ENCODE measurements at regions not wholly inside any gene's neighbourhood (a gene's known extent, or its start where the extent isn't known, plus 50 kb on each side); places are given as distances from the start of the nearest gene placed in this dataset.

DNA sequence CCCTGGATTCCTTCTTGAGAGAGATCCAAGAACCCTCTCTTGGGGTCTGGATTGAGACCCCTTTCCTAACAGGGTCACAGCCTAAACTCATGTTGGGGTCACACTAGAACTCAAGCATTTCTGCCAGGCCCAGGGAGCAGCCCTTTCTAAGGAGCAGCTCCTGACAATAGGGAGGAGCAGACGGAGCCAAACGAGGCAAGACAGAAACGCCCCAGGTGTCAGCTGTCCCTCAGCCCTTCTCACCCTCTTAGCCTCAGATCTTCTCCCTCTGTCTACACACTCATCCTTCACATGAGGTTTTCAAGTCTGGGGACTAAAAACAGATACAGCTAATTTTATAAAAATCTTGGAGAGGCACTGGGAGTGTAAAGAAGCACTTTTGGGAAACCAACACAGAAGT lies 157.2 kb downstream of the SOCS6 start:
- no peak for DNase-seq

DNA sequence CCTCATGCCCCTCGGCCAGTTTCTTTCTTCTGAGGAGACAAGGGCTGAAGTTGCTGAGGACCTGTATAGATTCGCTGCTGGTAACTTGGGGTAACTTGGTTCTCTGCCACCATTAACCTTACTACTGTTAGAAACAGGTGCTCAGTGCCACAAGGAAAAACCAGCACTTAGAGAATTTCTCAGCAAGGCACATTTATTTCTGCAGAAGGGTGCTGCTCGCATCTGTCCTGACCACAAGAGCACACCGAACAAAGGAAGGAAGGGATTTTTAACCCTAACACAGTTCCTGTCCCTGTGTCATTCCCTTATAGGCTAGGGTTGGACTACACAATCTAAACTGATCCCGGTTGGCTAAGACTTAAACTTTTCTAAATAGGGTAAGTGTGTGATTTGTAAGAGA lies 154.1 kb downstream of the SOCS6 start:
- DNase-seq = no peak

DNA sequence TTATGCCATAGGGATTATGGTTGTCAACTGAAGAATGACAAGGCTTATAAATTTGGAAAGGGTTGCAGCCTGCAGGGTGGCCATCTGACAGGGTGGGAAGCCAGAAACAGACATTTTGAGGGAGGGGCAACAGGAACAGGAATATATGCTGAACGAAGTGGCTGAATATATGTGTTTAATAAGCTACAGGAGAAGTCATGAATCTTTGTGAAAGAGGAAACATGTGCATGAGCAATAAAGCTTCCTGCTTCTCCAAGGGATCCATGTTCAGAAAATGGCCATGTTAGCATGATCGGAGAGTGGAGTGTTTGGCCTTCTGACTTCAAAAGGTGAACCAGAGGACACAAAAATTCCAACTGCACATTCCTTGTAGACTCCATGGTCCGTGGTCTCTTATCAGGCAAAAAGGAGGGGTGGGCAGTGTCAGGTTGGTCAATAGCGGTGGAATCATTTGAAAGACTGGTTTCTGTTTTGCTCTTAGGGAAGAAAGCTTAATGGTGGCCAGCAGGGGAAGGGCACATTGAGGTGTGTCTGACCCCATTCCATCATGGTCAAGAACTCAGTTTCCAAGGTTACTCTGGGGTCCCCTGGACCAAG lies 144.1 kb downstream of the SOCS6 start:
- no peak for DNase-seq

DNA sequence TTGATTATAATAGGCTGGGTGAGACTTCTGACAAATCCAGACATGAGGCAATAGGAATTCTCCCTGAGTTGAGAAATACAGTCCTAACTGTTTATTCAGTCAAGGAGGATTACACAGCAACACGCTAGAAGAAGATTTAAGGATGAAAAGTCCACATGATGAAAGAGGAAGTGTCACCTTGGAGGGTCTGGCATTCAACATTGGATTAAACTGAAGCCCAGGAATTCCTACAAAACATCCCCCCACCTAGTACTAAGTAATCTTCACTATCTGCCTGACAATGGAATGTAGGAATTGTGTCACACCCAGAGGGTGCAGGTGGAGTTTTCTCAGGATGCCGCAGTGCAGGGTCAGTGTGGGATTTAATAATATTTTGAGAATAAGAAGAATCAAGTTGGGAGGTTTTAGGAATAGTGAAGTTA lies 142.4 kb downstream of the SOCS6 start:
- no peak for DNase-seq

DNA sequence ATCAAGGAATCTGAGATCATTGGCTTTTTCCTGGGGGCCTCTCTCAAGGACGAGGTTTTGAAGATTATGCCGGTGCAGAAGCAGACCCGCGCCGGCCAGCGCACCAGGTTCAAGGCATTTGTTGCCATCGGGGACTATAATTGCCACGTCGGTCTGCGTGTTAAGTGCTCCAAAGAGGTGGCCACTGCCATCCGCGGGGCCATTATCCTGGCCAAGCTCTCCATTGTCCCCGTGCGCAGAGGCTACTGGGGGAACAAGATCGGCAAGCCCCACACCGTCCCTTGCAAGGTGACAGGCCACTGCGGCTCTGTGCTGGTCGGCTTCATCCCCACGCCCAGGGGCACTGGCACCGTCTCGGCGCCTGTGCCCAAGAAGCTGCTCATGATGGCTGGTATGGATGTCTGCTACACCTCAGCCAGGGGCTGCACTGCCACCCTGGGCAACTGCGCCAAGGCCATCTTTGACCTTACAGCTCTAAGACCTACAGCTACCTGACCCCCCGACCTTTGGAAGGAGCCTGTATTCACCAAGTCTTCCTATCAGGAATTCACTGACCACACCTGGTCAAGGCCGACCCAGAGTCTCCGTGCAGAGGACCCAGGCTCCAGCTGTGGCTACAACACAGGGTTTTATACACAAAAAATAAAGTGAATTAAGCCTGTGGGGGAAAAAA lies 141.8 kb downstream of the SOCS6 start:
- DNase-seq = no peak

DNA sequence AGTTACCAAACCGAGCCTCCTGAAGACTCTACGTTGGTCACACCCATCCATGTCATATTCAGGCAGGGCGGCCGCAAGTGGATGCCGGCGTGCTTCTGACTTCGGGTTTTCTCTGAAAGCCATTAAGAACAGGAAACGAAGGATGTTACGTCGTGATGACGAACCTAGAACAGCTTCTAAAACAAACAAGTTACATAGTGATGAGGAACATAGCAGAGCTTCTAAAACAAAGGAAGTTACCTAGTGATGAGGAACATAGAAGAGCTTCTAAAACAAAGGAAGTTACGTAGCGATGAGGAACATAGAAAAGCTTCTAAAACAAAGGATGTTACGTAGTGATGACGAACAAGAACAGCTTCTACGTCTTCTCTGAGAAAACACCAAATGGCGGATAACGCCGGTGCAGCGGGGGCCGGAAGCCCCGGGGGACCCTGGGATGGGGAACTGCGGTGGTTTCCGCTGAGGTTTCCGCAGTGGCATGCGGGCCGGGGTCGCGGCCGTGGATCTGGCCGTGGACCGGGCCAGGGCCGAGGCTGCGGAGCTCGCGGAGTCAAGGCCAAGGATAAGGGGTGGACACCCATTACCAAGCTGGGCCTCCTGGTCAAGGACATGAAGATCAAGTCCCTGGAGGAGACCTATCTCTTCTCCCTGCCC lies 141.1 kb downstream of the SOCS6 start:
- no peak for DNase-seq

DNA sequence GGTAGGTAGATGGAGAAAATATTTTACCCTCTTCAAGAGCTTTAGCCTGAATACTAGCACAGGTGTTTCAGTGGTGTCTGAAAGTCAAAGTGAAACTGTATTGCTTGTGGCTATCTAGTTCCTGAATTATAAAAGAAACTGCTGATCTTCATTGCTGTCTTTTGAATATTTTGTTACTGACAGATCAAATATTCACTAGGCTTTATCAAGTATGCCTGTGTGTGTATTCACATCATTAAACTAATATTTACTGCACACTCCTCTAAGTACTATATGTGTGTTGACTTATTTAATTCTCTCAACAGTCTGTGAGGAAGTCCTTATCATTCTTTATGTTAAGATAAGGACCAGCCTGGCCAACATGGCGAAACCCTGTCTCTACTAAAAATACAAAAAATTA lies 139.6 kb downstream of the SOCS6 start:
- no peak for DNase-seq

DNA sequence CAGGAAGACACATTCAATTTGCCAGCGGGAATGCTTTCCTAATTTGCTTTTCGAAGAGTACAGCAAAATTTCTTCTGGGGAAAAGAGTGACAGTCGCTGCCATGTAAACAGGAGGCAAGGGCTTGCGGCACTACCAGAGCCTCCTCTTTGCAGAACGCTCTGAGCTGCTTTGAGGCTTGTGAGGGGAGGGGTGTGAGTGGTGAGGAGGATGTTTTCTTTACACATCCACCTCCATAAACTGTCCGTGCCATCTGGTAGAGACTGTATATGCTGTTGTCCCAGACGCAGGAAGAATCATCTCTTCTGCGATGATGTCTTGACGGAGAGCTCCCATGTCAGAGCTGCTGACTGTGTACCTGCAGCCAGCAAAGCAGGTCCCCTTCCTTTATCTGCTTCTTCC lies 138.0 kb downstream of the SOCS6 start:
- DNase-seq = no peak

DNA sequence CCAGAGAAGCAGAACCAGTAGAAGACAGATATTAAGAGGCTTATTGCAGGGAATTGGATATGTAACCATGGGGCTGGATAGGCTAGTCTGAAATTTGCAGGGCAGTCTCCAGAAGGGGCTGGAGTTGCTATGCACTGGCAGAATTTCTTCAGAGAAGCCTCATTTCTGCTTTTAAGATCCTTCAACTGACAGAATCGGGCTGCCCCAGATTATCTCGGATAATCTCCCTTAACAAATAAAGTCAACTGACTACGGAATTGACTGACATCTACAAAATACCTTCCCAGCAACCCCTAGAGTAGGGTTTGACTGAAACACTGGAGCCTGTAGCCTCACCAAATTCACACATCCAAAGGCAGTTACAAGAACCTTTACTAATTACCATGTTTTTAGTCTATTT lies 136.4 kb downstream of the SOCS6 start:
- no peak for DNase-seq

DNA sequence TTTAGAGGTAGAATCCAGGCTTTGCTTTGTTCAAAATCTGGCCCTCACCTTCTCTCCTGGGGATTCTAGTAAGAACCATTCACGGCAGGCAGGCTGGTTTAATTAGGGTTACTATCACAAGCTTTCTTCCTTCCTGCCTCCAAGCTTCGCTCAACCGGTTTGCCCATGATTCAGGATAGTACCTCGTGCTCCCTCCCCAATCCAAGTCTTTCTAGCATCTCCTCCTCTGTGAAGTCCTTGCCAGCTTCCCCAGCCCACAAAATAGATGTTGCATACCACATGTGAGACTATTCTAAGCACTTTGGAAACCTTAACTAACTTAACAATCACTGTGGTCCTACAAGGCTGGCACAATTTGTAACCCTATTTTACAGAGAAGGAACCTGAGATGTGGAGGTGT lies 135.1 kb downstream of the SOCS6 start:
- DNase-seq = no peak

DNA sequence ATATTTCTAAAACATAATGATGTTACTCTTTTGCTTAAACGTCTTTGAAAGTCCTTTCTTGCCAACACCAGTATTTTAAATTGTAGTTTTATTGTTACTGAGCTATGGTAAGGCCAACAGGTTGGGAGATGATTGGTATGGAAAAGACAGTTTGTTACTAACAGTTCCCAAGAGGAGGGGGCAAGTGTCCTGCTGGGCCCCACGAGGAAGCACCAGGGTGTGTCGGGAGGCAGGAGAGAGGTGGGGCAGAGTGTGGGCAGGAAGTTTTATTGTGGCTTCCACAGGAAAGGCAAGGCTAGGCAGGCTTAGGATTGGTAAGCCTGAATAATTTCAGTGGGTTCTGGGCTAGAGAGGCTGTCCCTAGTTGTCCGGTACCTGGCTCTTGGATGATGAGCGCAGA lies 134.3 kb downstream of the SOCS6 start:
- no peak for DNase-seq

DNA sequence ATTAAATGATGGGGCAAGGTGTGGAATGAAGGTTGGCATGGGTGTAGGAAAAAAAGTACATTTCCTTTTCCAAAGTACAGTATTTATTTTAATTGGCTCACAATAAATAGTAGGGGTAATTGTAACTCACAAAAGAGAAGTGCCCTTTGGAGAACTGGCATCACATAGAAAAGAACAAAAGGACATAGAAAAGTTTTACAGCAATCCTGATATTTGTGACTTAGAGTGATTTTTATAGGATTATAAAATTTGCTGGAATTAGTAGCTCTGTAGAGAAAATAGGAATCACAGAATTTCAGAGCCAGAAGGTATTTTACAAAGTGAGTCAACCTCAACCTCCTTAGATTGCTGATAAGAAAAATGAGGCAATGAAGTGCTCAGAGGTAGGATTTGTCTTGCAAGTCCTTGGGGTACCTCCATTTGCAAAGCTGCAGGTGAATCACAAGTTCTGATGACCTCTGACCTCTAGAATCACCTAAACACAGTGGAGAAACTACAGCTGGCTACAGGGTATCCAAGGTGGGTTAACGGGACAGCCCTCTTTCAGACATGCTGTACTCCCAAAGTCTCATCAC lies 133.6 kb downstream of the SOCS6 start:
- no peak for DNase-seq

DNA sequence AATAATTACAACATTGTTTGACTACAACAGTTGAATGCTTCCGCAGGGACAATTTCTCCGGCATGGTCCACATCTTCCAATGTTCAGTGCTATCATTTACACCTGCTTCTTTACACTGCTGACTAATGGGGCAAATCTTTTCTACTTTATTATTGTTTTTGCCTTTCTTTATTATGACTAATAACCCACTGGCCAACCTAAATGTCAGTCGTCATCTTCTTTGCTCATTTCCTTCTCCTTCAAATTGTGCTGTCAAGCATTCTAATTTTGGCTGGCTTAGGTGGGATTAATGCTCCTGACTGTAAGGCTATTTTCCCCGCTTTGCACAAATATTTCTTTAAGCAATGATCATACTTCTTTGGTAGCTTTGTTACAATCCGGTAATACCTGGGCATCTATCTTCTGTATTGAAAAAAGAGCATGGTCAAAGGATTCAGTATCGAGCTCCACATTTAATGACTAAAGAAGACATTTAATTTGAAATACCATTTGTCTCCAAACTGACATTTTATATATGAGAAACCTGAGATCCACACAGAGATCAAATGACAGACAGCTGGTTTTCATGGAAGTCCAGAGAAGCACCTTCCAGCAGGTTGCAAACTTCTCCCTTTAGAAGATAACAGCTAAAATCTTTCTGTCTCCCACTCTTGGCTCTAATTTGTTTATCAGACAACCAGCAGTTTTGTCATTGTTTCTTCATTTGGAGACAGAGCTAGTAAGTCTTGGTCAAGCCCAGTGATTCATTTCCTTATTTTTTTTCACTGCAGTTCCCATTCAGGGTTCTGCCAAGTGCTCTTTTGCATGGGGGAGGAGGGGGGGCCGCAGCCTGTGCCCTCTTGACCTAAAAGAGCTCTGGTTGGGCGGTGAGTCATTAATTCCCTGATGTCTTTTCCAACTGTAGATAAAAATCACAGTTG lies 132.9 kb downstream of the SOCS6 start:
- no peak for DNase-seq

DNA sequence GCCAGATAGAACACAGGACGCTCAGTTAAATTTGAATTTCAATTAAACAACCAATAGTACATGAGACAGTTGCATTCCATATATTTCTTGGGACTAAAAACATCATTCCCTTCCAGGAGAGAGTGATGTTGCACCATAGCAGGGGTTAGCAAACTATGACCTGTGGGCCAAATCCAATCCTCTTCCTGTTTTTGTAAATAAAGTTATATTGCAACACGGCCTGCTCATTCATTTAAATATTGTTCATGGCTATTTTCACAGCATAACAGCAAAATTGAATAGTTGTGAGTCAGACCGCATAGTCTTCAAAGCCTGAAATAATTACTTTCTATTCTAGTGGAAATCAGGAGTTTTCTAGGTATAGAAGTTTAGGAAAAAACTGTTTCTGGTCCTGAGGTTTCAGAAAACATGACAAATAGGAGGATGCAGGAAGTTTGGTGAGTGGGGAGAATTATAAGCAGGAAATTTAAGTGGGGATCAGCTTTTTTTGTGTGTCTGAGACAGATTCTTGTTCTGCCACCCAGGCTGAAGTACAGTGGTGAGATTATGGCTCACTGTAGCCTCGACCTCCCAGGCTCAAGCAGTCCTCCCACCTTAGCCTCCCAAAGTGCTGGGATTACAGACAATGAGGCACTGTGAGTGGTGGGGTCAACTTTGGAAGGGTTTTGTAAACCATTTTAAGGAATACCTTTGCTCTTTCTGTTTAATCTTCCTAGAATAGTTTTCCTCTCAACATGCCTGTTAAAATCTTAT lies 131.5 kb downstream of the SOCS6 start:
- no peak for DNase-seq

DNA sequence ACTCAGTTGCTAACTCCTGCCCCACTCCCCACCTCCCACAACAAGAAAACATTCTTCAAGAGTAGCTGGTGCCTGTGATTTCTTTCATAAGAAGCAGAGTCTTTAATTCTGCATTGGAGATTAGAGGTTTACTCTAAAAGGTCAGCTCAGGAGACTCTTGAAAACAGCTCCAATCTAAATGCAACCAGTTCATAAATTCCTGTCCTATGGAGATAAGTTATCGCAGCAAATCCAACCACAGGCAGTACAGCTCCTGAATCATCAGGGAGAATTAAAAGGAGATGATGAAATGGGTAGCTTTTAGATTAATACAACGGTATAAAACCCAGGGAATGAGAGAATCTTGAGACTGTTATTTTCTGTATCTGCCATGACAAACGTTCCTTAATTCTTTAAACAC lies 130.7 kb downstream of the SOCS6 start:
- no peak for DNase-seq

DNA sequence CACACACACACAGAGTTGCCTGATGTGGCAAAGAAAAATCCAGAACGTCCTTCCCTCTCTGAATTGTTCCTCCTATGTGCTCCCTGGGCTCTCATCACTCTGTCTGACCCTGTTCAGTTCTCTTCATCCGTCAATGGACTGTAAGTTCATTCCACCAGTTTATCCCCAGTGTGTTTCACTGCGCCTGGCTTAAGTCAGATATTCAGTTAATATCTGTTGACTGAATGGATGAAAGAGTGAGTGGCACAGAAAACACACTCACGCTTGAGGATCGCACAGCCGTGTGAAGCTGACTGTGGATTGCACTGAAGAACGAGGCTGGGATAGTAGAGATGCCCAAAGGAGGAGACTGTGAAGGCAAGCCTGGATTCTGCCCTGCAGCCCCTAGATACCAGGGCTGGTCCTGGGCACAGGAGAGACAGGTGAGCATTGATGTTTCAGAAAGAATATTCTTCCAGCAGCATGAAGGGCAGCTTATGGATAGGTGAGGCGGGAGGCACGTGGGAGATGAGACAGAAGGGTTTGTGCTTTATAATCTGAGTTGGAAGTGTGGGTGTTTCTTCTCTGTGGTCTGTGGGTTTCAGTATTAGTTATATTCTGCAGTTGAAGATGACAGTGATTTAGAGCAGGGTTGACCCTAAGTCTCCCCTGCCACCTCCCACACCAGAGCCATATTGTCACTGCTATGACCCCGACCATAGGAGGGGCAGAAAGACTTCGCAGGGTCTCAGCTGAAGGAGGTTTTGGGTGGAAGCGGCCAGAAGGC lies 129.9 kb downstream of the SOCS6 start:
- no peak for DNase-seq

DNA sequence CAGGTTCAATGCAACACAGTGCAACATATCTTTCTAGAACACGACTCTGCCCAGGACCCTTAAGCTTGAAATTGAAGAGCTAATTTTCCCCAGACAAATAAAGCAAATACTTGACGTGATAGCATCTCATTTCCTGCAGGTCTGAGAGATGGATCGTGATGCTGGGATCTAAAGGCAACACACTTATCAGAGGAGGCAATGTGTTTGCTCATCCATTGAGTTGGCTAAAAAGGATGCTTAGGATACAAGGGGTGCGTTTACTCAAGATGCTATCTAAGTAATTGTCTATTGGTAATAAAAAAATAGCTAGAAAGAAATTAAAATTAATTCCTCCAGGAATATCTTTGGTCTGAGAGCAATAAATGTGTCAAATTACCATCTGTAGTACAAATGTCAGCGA lies 129.0 kb downstream of the SOCS6 start:
- no peak for DNase-seq

DNA sequence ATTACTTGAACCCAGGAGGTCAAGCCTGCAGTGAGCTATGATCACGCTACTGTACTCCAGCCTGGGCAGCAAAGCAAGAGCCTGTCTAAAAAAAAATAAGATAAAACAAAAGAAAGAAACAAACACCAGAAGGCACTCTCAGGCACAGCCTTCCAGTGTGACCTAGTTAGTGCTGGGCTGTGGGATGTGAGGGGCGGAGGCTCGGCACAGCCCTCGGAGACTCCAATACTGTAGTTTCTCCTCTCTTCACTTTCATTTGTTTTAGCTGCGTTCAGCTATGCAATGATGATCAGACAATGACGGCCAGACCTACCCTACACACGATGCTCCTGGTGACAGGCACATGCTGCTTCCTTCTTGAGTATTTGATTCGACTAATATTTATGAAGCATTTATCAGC lies 127.7 kb downstream of the SOCS6 start:
- no peak for DNase-seq

DNA sequence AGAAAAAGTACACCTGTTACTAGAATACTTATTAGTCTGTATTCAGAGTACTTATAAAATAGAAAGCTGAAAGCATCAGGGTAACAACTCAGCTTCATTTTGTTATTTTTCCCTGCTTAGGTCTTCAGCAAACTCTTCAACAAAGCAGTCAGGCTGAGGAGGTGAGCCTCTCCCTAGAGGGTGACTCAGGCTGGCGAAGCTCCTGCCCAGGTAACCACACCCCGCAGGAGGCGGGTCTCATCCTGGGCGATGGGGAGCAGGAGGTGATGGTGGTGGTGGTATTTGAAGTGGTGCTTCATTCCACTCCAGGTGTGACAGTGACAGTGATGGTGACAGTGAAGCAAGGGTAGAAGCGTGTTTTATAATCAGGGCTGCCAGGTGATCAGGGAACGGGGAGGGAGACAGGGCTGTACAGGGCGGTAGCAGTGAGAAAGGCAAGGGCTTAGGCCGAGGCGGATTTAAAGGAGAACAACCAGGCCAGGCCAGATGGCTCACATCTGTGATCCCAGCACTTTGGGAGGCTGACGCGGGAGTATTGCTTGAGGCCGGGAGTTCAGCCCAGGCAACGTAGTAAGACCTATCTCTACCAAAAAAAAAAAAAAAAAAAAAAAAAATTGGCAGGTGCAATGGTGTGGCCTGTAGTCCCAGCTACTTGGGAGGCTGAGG lies 127.1 kb downstream of the SOCS6 start:
- DNase-seq = no peak

DNA sequence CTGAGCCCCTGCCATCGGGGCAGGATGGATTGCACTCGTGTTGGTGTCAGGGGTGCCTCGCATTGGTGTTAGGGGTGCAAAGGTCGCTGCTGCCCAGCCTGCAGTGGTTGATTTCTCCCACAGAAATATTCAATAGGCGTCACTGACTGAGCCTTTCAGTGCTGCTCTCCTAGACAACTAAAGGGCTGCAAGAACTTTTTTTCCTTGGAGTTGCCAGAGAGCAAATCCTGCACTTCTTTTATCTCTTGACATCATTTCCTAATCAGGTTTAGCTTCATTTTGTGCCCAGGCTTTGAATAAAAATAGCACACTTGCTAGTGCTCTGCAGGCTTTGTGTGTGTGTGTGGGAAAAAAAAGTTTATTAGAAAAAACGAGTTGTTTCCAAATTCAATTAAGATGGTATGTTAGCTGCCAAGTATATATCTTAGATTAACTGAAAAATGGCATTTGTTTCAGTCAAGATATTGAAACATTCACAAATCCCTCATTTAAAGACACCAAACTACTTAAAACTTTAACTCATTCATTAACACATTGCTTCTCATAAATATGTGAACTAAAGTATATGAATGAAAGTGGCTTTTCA lies 125.6 kb downstream of the SOCS6 start:
- DNase-seq = no peak

DNA sequence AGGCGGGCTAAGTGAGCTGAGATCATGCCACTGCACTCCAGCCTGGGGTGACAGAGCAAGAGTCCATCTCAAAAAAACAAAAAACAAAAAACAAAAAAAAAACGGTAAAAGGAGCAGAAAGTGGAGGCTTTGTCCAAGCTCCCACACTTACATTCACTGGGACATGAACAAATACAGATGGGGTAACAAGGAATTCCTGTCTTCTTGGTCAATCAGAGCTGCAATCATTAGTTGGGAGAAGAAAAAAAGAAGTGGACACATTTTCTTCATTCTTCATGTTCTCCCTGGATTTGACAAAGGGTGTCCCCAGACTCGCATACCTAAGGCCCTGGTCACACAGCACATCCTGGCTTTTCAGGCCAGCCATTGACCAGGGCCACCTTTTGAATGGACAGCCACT lies 124.6 kb downstream of the SOCS6 start:
- no peak for DNase-seq

Data from activated CD4-positive, alpha-beta T cell treated with anti-CD3 and anti-CD28 coated beads for 4 hours (primary cell).